Mesenchymal stem cell (in vitro differentiated cells and primary cell): ENCODE measurements at regions not wholly inside any gene's neighbourhood (a gene's known extent, or its start where the extent isn't known, plus 50 kb on each side); places are given as distances from the start of the nearest gene placed in this dataset.
A peak's percentile ranks its signal among the peaks of the same experiment; 100 is the strongest.

Source experiments
- DNase-seq: peaks from one replicate; pipeline ENCODE4 v3.0.0-alpha.2; 2013
- H2AFZ ChIP-seq: one replicate; pipeline ENCODE4 v1.6.1; 2013; ENCODE audit warnings: low read depth, mild to moderate bottlenecking, control low read depth, inconsistent platforms, low read length, moderate library complexity
- H2AK5ac ChIP-seq: 2 replicates; pipeline ENCODE4 v1.6.1; 2013; ENCODE audit warnings: low read length, moderate library complexity, mild to moderate bottlenecking, inconsistent platforms; ENCODE audit not compliant: severe bottlenecking
- H2BK120ac ChIP-seq: one replicate; pipeline ENCODE4 v1.6.1; 2013; ENCODE audit warnings: low read depth, mild to moderate bottlenecking, inconsistent platforms, low read length, moderate library complexity
- H2BK12ac ChIP-seq, 2 experiments: one replicate each; pipeline ENCODE4 v1.6.1; 2013; ENCODE audit warnings: inconsistent platforms in 2 of 2, low read length in 2 of 2, mild to moderate bottlenecking in 2 of 2, moderate library complexity in 2 of 2, control low read depth in 1 of 2
- H2BK15ac ChIP-seq: one replicate; pipeline ENCODE4 v1.6.1; 2013; ENCODE audit warnings: mild to moderate bottlenecking, low read depth, inconsistent platforms; ENCODE audit not compliant: poor library complexity, severe bottlenecking
- H2BK5ac ChIP-seq: 2 replicates; pipeline ENCODE4 v1.6.1; 2013; ENCODE audit warnings: low read depth, mild to moderate bottlenecking, low read length, control low read depth, inconsistent platforms; ENCODE audit not compliant: poor library complexity, severe bottlenecking
- H3K14ac ChIP-seq, 2 experiments: one replicate each; pipeline ENCODE4 v1.6.1; 2013; ENCODE audit warnings: inconsistent platforms in 2 of 2, low read length in 2 of 2, control low read depth in 1 of 2, mild to moderate bottlenecking in 1 of 2, moderate library complexity in 1 of 2
- H3K18ac ChIP-seq, 2 experiments: one replicate each; pipeline ENCODE4 v1.6.1; 2013; ENCODE audit warnings: inconsistent platforms in 2 of 2, low read length in 2 of 2, control low read depth in 1 of 2, low read depth in 1 of 2, mild to moderate bottlenecking in 1 of 2
- H3K23ac ChIP-seq, 2 experiments: one replicate each; pipeline ENCODE4 v1.6.1; 2013; ENCODE audit warnings: inconsistent platforms in 2 of 2, low read length in 2 of 2, mild to moderate bottlenecking in 2 of 2, moderate library complexity in 2 of 2, control low read depth in 1 of 2
- H3K27ac ChIP-seq: 2 replicates; pipeline ENCODE4 v1.5.1; 2013; ENCODE audit warnings: mild to moderate bottlenecking, moderate library complexity, low read length, control low read depth, inconsistent platforms; ENCODE audit not compliant: poor library complexity, severe bottlenecking
- H3K27me3 ChIP-seq, 2 experiments: 2 replicates each; pipeline versions ENCODE4 v1.6.1 to v1.7.0; 2013; ENCODE audit warnings: low read length in 2 of 2, mild to moderate bottlenecking in 2 of 2, moderate library complexity in 2 of 2, control low read depth in 1 of 2, inconsistent platforms in 1 of 2; ENCODE audit not compliant: control insufficient read depth in 1 of 2, insufficient read depth in 1 of 2
- H3K36me3 ChIP-seq, 2 experiments: 2 replicates each; pipeline versions ENCODE4 v1.6.1 to v1.7.0; 2013; ENCODE audit warnings: low read length in 2 of 2, control low read depth in 1 of 2, inconsistent platforms in 1 of 2, low read depth in 1 of 2, mild to moderate bottlenecking in 1 of 2; ENCODE audit not compliant: insufficient read depth in 2 of 2, control insufficient read depth in 1 of 2
- H3K4ac ChIP-seq, 2 experiments: one replicate each; pipeline ENCODE4 v1.6.1; 2013; ENCODE audit warnings: inconsistent platforms in 2 of 2, low read length in 2 of 2, mild to moderate bottlenecking in 2 of 2, moderate library complexity in 2 of 2, control low read depth in 1 of 2, low read depth in 1 of 2
- H3K4me1 ChIP-seq: 2 replicates; pipeline ENCODE4 v1.6.1; 2013; ENCODE audit warnings: low read depth, low read length, control low read depth; ENCODE audit not compliant: control insufficient read depth, insufficient read depth
- H3K4me2 ChIP-seq: 2 replicates; pipeline ENCODE4 v1.6.1; 2013; ENCODE audit warnings: low read length, mild to moderate bottlenecking, inconsistent platforms; ENCODE audit not compliant: poor library complexity, severe bottlenecking
- H3K4me3 ChIP-seq, 2 experiments: 2 replicates each; pipeline versions ENCODE4 v1.5.1 to v1.7.0; 2013; ENCODE audit warnings: low read length in 2 of 2, mild to moderate bottlenecking in 2 of 2, control low read depth in 1 of 2, low read depth in 1 of 2; ENCODE audit not compliant: insufficient read depth in 1 of 2
- H3K79me1 ChIP-seq: replicated peaks from 2 replicates; pipeline ENCODE4 v1.6.1; 2013; ENCODE audit warnings: mild to moderate bottlenecking, control low read depth, low read length, inconsistent platforms; ENCODE audit not compliant: poor library complexity, severe bottlenecking
- H3K9ac ChIP-seq: 2 replicates; pipeline ENCODE4 v1.7.0; 2013; ENCODE audit warnings: mild to moderate bottlenecking, low read length, moderate library complexity
- H3K9me3 ChIP-seq: 2 replicates; pipeline ENCODE4 v1.7.0; 2013; ENCODE audit warnings: mild to moderate bottlenecking, low read length; ENCODE audit not compliant: control insufficient read depth
- H4K8ac ChIP-seq: one replicate; pipeline ENCODE4 v1.6.1; 2013; ENCODE audit warnings: inconsistent platforms, mild to moderate bottlenecking, low read length, moderate library complexity
- H4K91ac ChIP-seq: one replicate; pipeline ENCODE4 v1.6.1; 2013; ENCODE audit warnings: mild to moderate bottlenecking, low read length, inconsistent platforms
- WGBS: methylation state at CpG from one replicate; pipeline ENCODE4 v1.1.7; 2013; ENCODE audit warnings: mixed read lengths; 5-methylcytosine and 5-hydroxymethylcytosine counted together

DNA sequence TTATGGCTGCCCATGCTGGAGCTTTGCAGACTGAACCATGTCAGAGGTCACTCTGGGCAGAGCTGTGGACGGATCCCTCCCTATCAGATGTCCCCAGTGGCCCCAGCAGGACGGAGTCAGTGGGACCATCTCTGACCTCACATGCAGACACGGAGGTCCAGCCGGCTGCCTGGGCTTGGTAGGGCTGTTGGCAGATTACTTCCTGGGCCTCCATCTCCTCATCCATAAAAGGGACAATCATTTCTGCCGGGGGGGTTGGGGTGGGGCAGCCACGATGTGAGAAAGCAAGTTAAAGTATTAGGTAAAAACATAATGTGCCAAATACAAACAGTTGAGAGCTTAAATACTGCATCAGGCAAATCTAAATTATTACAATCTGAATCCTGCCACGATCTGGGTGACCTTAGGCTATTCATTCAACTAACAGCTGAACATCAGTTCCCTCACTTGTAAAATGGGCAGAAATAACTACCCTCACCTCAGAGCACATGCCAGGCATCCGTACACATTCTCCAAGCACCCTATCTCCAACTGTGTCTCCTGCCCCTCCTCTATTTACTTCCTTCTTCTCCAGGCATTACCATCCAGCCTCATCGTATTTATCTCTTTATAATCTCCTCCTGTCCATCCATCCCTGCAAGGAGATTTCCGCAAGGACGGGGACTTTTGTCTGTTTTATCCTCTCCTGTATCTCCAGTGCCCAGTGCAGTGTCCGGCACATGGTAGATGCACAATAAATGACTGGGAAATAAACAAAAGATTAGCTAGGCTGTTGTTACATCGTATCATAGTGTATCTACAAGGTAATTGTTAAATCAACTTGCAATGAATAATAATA is 192.3 kb upstream of the FOXF1 start:
- DNase-seq: no peak
- Histone ChIP-seq H2AFZ (peak overlapping the region; percentile 54), H3K4ac (peak overlapping the region in 1 of 2 experiments; percentile 59), H3K14ac (peak overlapping the region in 1 of 2 experiments; percentile 2), H2BK12ac (peak overlapping the region; percentile 14 to 69), H2BK120ac (no peak overlapping the region), H3K9me3 (no peaks in the 10 kb centered on the region), H3K9ac (no peak overlapping the region), H3K27me3 (peaks cover 0 to 61% of the 10 kb centered on the region in 2 experiments), H3K23ac (no peak overlapping the region), H3K79me1 (no peaks in the 10 kb centered on the region), H4K91ac (peak overlapping the region; percentile 43), H3K4me1 (no peaks in the 10 kb centered on the region), H3K4me2 (no peak overlapping the region), H2BK15ac (peak overlapping the region; percentile 70), H3K18ac (peak overlapping the region; percentile 31 to 34), H3K4me3 (no peak overlapping the region), H2AK5ac (no peak overlapping the region), H4K8ac (peak overlapping the region; percentile 91), H3K36me3 (no peaks in the 10 kb centered on the region), H3K27ac (no peak overlapping the region), H2BK5ac (no peak overlapping the region)
- WGBS: 60% methylated on average over 10 of the region's 13 CpGs

DNA sequence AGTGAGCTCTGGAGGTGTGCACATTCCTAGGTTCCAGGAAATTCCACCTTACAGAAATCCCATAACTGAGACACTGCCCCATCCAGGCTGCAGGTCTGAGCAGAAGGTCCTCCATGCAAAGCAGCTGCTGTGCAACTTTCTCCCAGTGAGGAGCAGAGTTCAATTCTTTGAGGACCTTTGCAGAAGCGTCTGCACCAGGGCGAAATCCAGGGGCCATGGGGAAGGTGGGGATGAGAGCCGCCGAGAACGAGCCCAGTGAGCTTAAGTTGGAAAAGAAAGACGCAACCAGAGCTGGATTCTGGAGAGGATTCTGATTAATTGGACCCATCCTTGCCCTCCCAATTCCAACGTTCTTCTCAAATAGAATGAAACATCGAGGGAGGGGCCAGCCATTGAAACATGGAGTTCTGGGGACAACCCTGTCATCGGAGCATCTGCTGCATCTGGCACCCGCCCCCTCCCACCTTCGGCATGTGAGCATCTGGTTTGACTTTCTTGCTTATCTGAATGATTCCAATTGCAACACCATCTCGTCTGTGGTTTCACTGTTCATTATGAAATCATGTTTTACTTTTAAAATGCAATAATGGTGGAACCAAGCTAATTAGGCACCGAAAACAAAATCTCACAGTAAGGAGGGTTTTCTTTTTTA is 190.6 kb upstream of the FOXF1 start:
- Histone ChIP-seq H3K36me3 (no peaks in the 10 kb centered on the region), H3K14ac (peak overlapping the region in 1 of 2 experiments; percentile 20), H3K4ac (peak overlapping the region in 1 of 2 experiments; percentile 7), H3K4me3 (peak overlapping the region in 1 of 2 experiments; percentile 23), H2BK120ac (no peak overlapping the region), H2BK15ac (no peak overlapping the region), H3K4me2 (no peak overlapping the region), H3K23ac (no peak overlapping the region), H3K4me1 (peaks cover under 1% of the 10 kb centered on the region), H4K8ac (no peak overlapping the region), H2BK12ac (peak overlapping the region in 1 of 2 experiments; percentile 31), H3K9me3 (no peaks in the 10 kb centered on the region), H2BK5ac (no peak overlapping the region), H4K91ac (peak overlapping the region; percentile 35), H2AFZ (no peak overlapping the region), H3K18ac (no peak overlapping the region), H3K27ac (no peak overlapping the region), H3K27me3 (peaks cover 0 to 63% of the 10 kb centered on the region in 2 experiments), H2AK5ac (no peak overlapping the region), H3K79me1 (no peaks in the 10 kb centered on the region), H3K9ac (no peak overlapping the region)
- no peak for DNase-seq
- 78% methylated on average over 13 of the region's 13 CpGs for WGBS

GRCh38 chr16:86320237-86320595 is 190.1 kb upstream of the FOXF1 start:
- H3K23ac ChIP-seq: no peak overlapping the region
- peaks cover 1% of the 10 kb centered on the region for H3K4me1 ChIP-seq
- no peak overlapping the region for H3K18ac ChIP-seq
- H4K91ac ChIP-seq: no peak overlapping the region
- no peak overlapping the region for H3K27ac ChIP-seq
- H3K9ac ChIP-seq: no peak overlapping the region
- no peak overlapping the region for H3K4me3 ChIP-seq
- no peak overlapping the region for H4K8ac ChIP-seq
- no peak overlapping the region for H2AK5ac ChIP-seq
- H2BK120ac ChIP-seq: no peak overlapping the region
- no peaks in the 10 kb centered on the region for H3K36me3 ChIP-seq
- no peak overlapping the region for H2BK12ac ChIP-seq
- 86% methylated on average over 3 of the region's 3 CpGs for WGBS
- H3K14ac ChIP-seq: no peak overlapping the region
- H3K79me1 ChIP-seq: no peaks in the 10 kb centered on the region
- no peak overlapping the region for H2BK15ac ChIP-seq
- H3K9me3 ChIP-seq: peaks cover under 1% of the 10 kb centered on the region
- H2AFZ ChIP-seq: no peak overlapping the region
- H3K4ac ChIP-seq: no peak overlapping the region
- H2BK5ac ChIP-seq: no peak overlapping the region
- peaks cover 0 to 61% of the 10 kb centered on the region in 2 experiments for H3K27me3 ChIP-seq
- H3K4me2 ChIP-seq: no peak overlapping the region
- DNase-seq: no peak

DNA sequence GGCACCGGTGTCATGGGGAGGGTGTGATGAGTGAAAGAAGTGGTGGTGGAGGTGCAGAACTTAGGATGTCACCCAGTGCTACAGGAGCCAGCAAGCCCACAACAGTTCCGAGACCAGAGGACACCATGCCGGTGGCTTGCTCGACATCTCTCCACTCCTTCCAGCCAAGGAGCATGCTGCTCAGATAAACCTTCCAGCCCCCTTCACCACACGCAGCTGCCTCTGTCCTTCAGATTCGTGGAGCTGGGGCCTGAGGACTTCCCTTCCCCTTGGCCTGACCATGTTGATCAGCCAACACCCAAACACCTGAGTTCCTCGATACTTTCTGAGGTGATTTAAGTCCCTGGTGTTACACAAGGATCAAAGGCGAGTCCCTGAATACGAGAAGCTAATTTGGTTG is 188.8 kb upstream of the FOXF1 start:
- H3K14ac ChIP-seq: no peak overlapping the region
- peaks cover 0 to 60% of the 10 kb centered on the region in 2 experiments for H3K27me3 ChIP-seq
- H3K9ac ChIP-seq: no peak overlapping the region
- H3K4me2 ChIP-seq: no peak overlapping the region
- H3K4me1 ChIP-seq: peaks cover 1% of the 10 kb centered on the region
- H4K91ac ChIP-seq: no peak overlapping the region
- DNase-seq: no peak
- H2BK12ac ChIP-seq: peak overlapping the region; percentile 40 to 60
- no peak overlapping the region for H2BK120ac ChIP-seq
- H3K36me3 ChIP-seq: no peaks in the 10 kb centered on the region
- no peaks in the 10 kb centered on the region for H3K79me1 ChIP-seq
- H4K8ac ChIP-seq: no peak overlapping the region
- H2BK5ac ChIP-seq: no peak overlapping the region
- no peak overlapping the region for H3K27ac ChIP-seq
- H2AK5ac ChIP-seq: no peak overlapping the region
- H2BK15ac ChIP-seq: no peak overlapping the region
- no peak overlapping the region for H3K4me3 ChIP-seq
- WGBS: 94% methylated on average over 9 of the region's 9 CpGs
- no peak overlapping the region for H3K23ac ChIP-seq
- peak overlapping the region in 1 of 2 experiments; percentile 59 for H3K4ac ChIP-seq
- no peak overlapping the region for H3K18ac ChIP-seq
- H2AFZ ChIP-seq: no peak overlapping the region
- H3K9me3 ChIP-seq: peaks cover 10% of the 10 kb centered on the region
